NCI-H82 (cell line): ENCODE measurements at regions not wholly inside any gene's neighbourhood (a gene's known extent, or its start where the extent isn't known, plus 50 kb on each side); places are given as distances from the start of the nearest gene placed in this dataset.
A peak's percentile ranks its signal among the peaks of the same experiment; 100 is the strongest.
"Not testable (repeated sequence)": the region's sequence is repeated elsewhere in the genome, so short reads cannot be mapped to it uniquely, and the experiment has no call there.

Source experiments
- DNase-seq: peaks from one replicate; lab custom pipeline; 2025; lab: John Stamatoyannopoulos, UW

- DNase-seq = no peak
Measured at GRCh38 chr5:130724658-130725057, 440.4 kb downstream of the HINT1 start.

- peak; percentile 66 for DNase-seq
Measured at GRCh38 chr5:130720355-130720754, 444.7 kb downstream of the HINT1 start.

- no peak for DNase-seq
Measured at GRCh38 chr5:130715541-130715940, 449.5 kb downstream of the HINT1 start.

GRCh38 chr5:130714200-130714599, 450.9 kb downstream of the HINT1 start:
- no peak for DNase-seq

- no peak for DNase-seq
Measured at GRCh38 chr5:130712324-130712723, 452.7 kb downstream of the HINT1 start.

- no peak for DNase-seq
Measured at GRCh38 chr5:130710596-130710995, 454.5 kb downstream of the HINT1 start.

- DNase-seq = no peak
Measured at GRCh38 chr5:130708754-130709153, 456.3 kb downstream of the HINT1 start.

- no peak for DNase-seq
Measured at GRCh38 chr5:130706696-130707095, 458.4 kb downstream of the HINT1 start.

GRCh38 chr5:130705368-130705767, 459.7 kb downstream of the HINT1 start:
- DNase-seq = no peak

GRCh38 chr5:130693509-130693908, 471.5 kb downstream of the HINT1 start:
- no peak for DNase-seq

GRCh38 chr5:130692770-130693169, 472.3 kb downstream of the HINT1 start:
- no peak for DNase-seq

GRCh38 chr5:130689831-130690230, 475.2 kb downstream of the HINT1 start:
- no peak for DNase-seq

GRCh38 chr5:130687085-130687733, 477.8 kb downstream of the HINT1 start:
- no peak for DNase-seq

- DNase-seq = no peak
Measured at GRCh38 chr5:130678637-130679036, 486.4 kb downstream of the HINT1 start.

- DNase-seq = no peak
Measured at GRCh38 chr5:130666462-130666861, 498.6 kb downstream of the HINT1 start.

- no peak for DNase-seq
Measured at GRCh38 chr5:130652176-130652575, 512.9 kb downstream of the HINT1 start.

GRCh38 chr5:130651440-130651839, 513.6 kb downstream of the HINT1 start:
- DNase-seq = no peak

GRCh38 chr5:130643321-130643720, 521.7 kb downstream of the HINT1 start:
- DNase-seq = no peak

- DNase-seq = no peak
Measured at GRCh38 chr5:130642461-130642860, 522.6 kb downstream of the HINT1 start.

GRCh38 chr5:130627145-130627544, 537.9 kb downstream of the HINT1 start:
- DNase-seq = no peak

- DNase-seq = no peak
Measured at GRCh38 chr5:130624805-130625204, 540.3 kb downstream of the HINT1 start.

- DNase-seq = no peak
Measured at GRCh38 chr5:130616161-130616560, 548.9 kb downstream of the HINT1 start.

- DNase-seq = no peak
Measured at GRCh38 chr5:130605234-130605633, 559.8 kb downstream of the HINT1 start.

GRCh38 chr5:130596647-130597046, 568.4 kb downstream of the HINT1 start:
- not testable (repeated sequence) for DNase-seq
